Breast epithelium (tissue), 4 donors: ENCODE measurements at regions not wholly inside any gene's neighbourhood (a gene's known extent, or its start where the extent isn't known, plus 50 kb on each side); places are given as distances from the start of the nearest gene placed in this dataset.
"Not testable (repeated sequence)": the region's sequence is repeated elsewhere in the genome, so short reads cannot be mapped to it uniquely, and the experiment has no call there.

ENCODE experiments used
- DNase-seq, 2 donors: peaks; one replicate each; pipeline ENCODE4 v3.0.0-alpha.2; 2019; ENCODE audit warnings: low spot score in 2 of 2
- H3K27ac ChIP-seq, 2 donors: fragments of 200-600 bp; sonication (generic) in 1 of 2; one replicate each; pipeline ENCODE4 v1.5.1; 2016 to 2019; ENCODE audit warnings: mild to moderate bottlenecking in 1 of 2
- H3K27me3 ChIP-seq, 2 donors: fragments of 200-600 bp; sonication (generic) in 1 of 2; one replicate each; pipeline versions ENCODE4 v1.5.1 to v1.6.0; 2017 to 2019; ENCODE audit warnings: control low read depth in 1 of 2, mild to moderate bottlenecking in 1 of 2
- H3K36me3 ChIP-seq: fragments of 200-600 bp; one replicate; pipeline ENCODE4 v1.5.1; 2019
- H3K4me1 ChIP-seq, 2 donors: fragments of 200-600 bp; sonication (generic); one replicate each; pipeline ENCODE4 v1.5.1; 2016 to 2019; ENCODE audit warnings: control low read depth in 1 of 2
- H3K4me3 ChIP-seq, 3 donors: fragments of 200-600 bp; sonication (generic); 1 replicate in 2 of 3; 2 replicates in 1 of 3; pipeline ENCODE4 v1.5.1; 2016 to 2019; ENCODE audit warnings: mild to moderate bottlenecking in 3 of 3, moderate library complexity in 2 of 3
- H3K9me3 ChIP-seq, 2 donors: fragments of 200-600 bp; sonication (generic) in 1 of 2; one replicate each; pipeline ENCODE4 v1.5.1; 2016 to 2019; ENCODE audit warnings: control low read depth in 1 of 2
- POLR2A ChIP-seq: fragments of 450-650 bp; IDR thresholded peaks from one replicate; pipeline ENCODE4 v1.6.1; 2016; ENCODE audit warnings: antibody characterized with exemption, mild to moderate bottlenecking, moderate library complexity
- POLR2AphosphoS5 ChIP-seq, 3 donors: sonication (generic); formaldehyde crosslinking; IDR thresholded peaks; one replicate each; pipeline ENCODE4 v1.6.1; 2017; ENCODE audit warnings: antibody characterized with exemption in 3 of 3
- intact Hi-C: fragments of 100-400 bp; cut with DNase I; formaldehyde crosslinking; loops from one replicate; pipeline ENCODE4 v1.15.1; 2023; ENCODE audit warnings: low total_unique reads
- TF ChIP-seq, protein P1 (sequence below), 3 donors: fragments of 450-650 bp; IDR thresholded peaks; one replicate each; pipeline ENCODE4 v1.5.1; 2016 to 2017; ENCODE audit warnings: antibody characterized with exemption in 3 of 3, mild to moderate bottlenecking in 3 of 3, moderate library complexity in 3 of 3

DNA sequence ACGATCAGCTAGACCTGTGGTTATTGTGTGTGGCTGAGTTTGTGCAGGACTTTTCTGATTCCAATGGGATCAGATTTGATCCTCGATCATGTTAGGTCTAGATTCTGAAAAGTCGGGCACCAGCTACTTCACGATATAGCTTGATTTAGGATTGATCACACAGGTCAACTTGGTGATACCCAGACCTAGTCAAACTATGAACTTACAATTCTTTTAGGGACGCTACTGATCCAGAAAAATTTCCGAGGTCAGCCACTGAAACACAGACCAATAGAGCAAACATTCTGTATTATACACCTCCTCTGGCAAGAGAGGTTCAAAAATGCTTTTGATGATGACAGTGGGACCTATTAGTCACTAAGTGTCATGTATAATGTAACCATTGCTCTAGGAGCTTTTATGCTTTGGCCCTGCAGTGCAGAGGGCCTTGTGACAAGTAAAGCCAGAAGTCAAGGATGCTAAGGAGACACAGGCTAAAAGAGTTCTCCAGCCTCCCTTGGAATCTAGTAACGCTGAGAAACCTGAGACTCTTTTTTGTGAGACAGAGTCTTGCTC, 115.6 kb upstream of the MB21D2 start:
- intact Hi-C loops: loop anchor here (5.0 kb wide), 1 partner anchor 636 kb away; no protein-coding TSS in a partner anchor

DNA sequence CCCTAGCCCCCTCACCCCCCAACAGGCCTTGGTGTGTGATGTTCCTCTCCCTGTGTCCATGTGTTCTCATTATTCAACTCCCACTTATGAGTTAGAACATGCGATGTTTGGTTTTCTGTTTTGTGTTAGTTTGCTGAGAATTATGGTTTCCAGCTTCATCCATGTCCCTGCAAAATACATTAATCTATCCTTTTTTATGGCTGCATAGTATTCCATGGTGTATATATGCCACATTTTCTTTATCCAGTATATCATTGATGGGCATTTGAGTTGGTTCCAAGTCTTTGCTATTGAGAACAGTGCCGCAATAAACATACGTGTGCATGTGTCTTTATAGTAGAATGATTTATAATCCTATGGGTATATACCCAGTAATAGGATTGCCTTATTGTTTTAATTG, 120.2 kb upstream of the MB21D2 start:
- intact Hi-C loops: loop anchor here (5.0 kb wide), 1 partner anchor 221 kb away; no protein-coding TSS in a partner anchor
- H3K27ac ChIP-seq, H3K36me3 ChIP-seq, DNase-seq, H3K9me3 ChIP-seq, H3K4me1 ChIP-seq, H3K4me3 ChIP-seq, H3K27me3 ChIP-seq: not testable (repeated sequence)

More for the DNA sequence above, 115.6 kb upstream of the MB21D2 start:
- Histone ChIP-seq H3K27me3 (no peaks in the 10 kb centered on the region), H3K27ac (no peak overlapping the region), H3K9me3 (no peaks in the 10 kb centered on the region), H3K4me3 (no peak overlapping the region), H3K36me3 (no peaks in the 10 kb centered on the region), H3K4me1 (no peaks in the 10 kb centered on the region)
- DNase-seq: no peak
- TF ChIP-seq, protein P1, sequence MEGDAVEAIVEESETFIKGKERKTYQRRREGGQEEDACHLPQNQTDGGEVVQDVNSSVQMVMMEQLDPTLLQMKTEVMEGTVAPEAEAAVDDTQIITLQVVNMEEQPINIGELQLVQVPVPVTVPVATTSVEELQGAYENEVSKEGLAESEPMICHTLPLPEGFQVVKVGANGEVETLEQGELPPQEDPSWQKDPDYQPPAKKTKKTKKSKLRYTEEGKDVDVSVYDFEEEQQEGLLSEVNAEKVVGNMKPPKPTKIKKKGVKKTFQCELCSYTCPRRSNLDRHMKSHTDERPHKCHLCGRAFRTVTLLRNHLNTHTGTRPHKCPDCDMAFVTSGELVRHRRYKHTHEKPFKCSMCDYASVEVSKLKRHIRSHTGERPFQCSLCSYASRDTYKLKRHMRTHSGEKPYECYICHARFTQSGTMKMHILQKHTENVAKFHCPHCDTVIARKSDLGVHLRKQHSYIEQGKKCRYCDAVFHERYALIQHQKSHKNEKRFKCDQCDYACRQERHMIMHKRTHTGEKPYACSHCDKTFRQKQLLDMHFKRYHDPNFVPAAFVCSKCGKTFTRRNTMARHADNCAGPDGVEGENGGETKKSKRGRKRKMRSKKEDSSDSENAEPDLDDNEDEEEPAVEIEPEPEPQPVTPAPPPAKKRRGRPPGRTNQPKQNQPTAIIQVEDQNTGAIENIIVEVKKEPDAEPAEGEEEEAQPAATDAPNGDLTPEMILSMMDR (IDR thresholded peaks at IDR 0.05): no peak
- TF ChIP-seq POLR2AphosphoS5 (IDR thresholded peaks at IDR 0.05): no peak
- no peak for TF ChIP-seq POLR2A

DNA sequence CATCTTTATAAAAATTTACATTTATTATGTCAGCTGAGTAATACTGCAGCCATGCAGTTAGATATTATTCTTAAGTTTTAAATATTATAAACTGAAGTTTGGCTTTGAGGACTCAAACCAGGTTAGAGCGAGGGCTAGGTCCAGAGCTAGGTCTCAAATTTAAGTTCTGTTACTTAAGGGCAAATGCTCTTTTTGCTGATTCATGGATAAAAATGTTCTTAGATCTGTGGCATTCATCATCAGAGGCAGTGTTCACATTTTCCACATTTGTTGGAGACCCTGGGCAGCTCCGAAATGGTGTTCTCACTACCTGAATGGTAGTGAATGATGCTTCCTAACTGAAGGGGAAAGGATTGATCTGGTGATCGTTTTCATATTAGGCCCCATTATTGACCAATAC, 121.4 kb upstream of the MB21D2 start:
- TF ChIP-seq POLR2A: no peak
- TF ChIP-seq, protein P1 (IDR thresholded peaks at IDR 0.05): no peak
- no peak for TF ChIP-seq POLR2AphosphoS5 (IDR thresholded peaks at IDR 0.05)
- no peak overlapping the region for H3K4me3 ChIP-seq
- H3K36me3 ChIP-seq: no peaks in the 10 kb centered on the region
- H3K27ac ChIP-seq: no peak overlapping the region
- intact Hi-C loops: loop anchor here (5.0 kb wide), 1 partner anchor 222 kb away; no protein-coding TSS in a partner anchor
- no peaks in the 10 kb centered on the region for H3K27me3 ChIP-seq
- no peaks in the 10 kb centered on the region for H3K9me3 ChIP-seq
- no peaks in the 10 kb centered on the region for H3K4me1 ChIP-seq
- no peak for DNase-seq

DNA sequence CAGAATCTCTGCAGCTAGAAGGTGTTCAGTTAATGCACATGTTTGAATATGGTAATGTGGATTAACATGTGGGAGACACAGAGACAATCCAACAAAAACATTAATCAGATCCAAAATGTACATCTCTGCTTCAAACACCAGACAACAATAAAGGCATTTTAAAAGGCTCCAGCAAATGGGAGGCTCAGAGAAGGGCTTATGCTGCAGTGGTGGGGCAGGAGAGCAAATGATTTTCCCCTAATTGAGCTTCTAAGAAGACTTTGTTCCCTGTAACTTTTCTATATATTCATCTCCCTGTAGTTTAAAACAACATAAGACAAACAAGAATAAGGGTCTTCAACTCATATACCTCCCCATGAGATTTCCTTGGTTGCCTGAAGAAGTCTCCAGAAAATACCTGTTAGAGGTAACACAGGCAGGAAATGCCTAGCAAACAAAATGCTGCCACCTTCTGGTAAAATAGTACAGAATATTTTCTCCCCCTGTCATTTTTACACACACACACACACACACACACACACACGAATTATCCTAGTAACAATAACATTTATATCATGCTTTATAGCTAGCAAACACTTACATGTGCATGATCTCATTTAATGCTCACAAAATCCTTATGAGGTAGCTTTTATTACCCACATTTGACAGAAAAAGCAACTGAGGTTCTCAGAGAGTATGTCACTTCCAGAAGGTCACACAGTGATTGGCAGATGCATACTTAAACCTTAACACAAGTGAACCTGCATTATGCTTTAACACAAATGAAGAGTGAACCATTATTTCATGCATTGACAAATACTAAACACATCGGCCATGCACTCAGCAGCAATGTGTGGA, 123.4 kb upstream of the MB21D2 start:
- Histone ChIP-seq H3K4me1 (no peaks in the 10 kb centered on the region), H3K36me3 (no peaks in the 10 kb centered on the region), H3K9me3 (no peaks in the 10 kb centered on the region), H3K4me3 (no peak overlapping the region), H3K27me3 (no peaks in the 10 kb centered on the region), H3K27ac (no peak overlapping the region)
- TF ChIP-seq POLR2AphosphoS5 (IDR thresholded peaks at IDR 0.05) (no peak), POLR2A (no peak)
- TF ChIP-seq, protein P1 (IDR thresholded peaks at IDR 0.05): peak in 2 of 3 donors; percentile 59 to 66
- DNase-seq: no peak
- intact Hi-C loops: no loop called here

DNA sequence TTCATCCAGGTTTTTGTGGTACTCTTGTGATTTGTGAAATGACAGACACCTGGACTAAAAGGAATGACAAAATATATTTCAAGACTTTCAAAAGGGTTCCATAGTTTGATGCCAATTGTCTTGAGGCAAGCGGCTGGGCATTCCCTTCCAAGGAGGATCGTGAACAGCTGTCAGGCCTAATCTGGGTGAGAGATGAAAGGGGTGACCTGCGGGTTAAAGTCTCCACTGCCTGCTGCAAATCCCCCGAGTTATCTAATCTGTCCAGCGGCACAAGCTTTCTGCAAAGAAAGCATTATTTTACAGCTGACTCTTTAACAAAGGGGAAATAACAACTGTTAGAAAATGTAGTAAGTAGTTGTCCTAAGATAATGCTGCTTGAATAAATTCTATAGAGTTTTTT, 128.7 kb upstream of the MB21D2 start:
- intact Hi-C loops: no loop called here
- TF ChIP-seq, protein P1 (IDR thresholded peaks at IDR 0.05): no peak
- no peak for TF ChIP-seq POLR2AphosphoS5 (IDR thresholded peaks at IDR 0.05)
- no peak for TF ChIP-seq POLR2A
- Histone ChIP-seq H3K27ac (no peak overlapping the region), H3K27me3 (no peaks in the 10 kb centered on the region), H3K4me3 (no peak overlapping the region), H3K36me3 (no peaks in the 10 kb centered on the region), H3K9me3 (no peaks in the 10 kb centered on the region), H3K4me1 (no peaks in the 10 kb centered on the region)
- DNase-seq: no peak

DNA sequence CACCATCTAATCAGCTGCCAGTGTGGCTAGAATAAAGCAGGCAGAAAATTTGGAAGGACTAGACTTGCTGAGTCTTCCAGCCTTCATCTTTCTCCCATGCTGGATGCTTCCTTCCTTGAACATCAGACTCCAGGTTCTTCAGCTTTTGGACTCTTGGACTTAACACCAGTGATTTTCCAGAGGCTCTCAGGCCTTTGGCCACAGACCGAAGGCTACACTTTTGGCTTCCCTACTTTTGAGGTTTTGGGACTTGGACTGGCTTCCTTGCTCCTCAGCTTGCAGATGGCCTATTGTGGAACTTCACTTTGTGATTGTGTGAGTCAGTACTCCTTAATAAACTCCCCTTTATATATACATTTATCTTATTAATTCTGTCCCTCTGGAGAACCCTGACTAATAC, 129.8 kb upstream of the MB21D2 start:
- intact Hi-C loops: not testable (repeated sequence)

More for the DNA sequence above, 129.8 kb upstream of the MB21D2 start:
- H3K9me3 ChIP-seq, H3K27me3 ChIP-seq, H3K27ac ChIP-seq, H3K36me3 ChIP-seq, DNase-seq, H3K4me1 ChIP-seq, H3K4me3 ChIP-seq: not testable (repeated sequence)
